ENCODE measurements at regions not wholly inside any gene's neighbourhood (a gene's known extent, or its start where the extent isn't known, plus 50 kb on each side); places are given as distances from the start of the nearest gene placed in this dataset.

GRCh38 chr12:90090929-90091651, 382.5 kb upstream of the ATP2B1 start:
- peak in 1 of 4 donors; percentile 10 for TF ChIP-seq POLR2AphosphoS5 (IDR thresholded peaks at IDR 0.05)
- no peak for TF ChIP-seq POLR2A (IDR thresholded peaks at IDR 0.05)
- TF ChIP-seq CTCF (IDR thresholded peaks at IDR 0.05): no peak

All from sigmoid colon (tissue), 4 donors.